IMR-90 (cell line): ENCODE measurements at regions not wholly inside any gene's neighbourhood (a gene's known extent, or its start where the extent isn't known, plus 50 kb on each side); places are given as distances from the start of the nearest gene placed in this dataset.

Experiments used
- ATAC-seq: fragments of 200-7000 bp; cut with Tn5 transposase; 2 replicates; pipeline ENCODE4 v1.9.1; 2020; ENCODE audit warnings: low read depth, mild to moderate bottlenecking, moderate library complexity
- BruUV-seq: library from RNA; stranded (reverse); fragments of 400-500 nt; replicated peaks from 2 replicates; lab custom pipeline; 2021; lab: Mats Ljungman, UMichigan
- CTCF ChIA-PET: fragments of 300-600 bp; formaldehyde crosslinking; extraction: SDS; loops from one replicate; lab custom pipeline; 2021; ENCODE audit warnings: antibody characterized with exemption; lab: Yijun Ruan, JAX
- POLR2A ChIA-PET: fragments of 300-600 bp; sonication (Branson Sonifier 250); formaldehyde crosslinking; loops from one replicate; lab custom pipeline; 2022; ENCODE audit warnings: antibody characterized with exemption; ENCODE audit not compliant: unreplicated experiment; lab: Charles Lee
- DNase-seq: peaks from one replicate; pipeline ENCODE4 v3.0.0; 2013
- H2AFZ ChIP-seq: replicated peaks from 2 replicates; pipeline ENCODE3; 2013; ENCODE audit warnings: low read length, mild to moderate bottlenecking; ENCODE audit not compliant: poor library complexity
- H2AK5ac ChIP-seq: 2 replicates; pipeline ENCODE4 v1.6.1; 2013; ENCODE audit warnings: low read depth, low read length, inconsistent platforms
- H2AK9ac ChIP-seq: replicated peaks from 2 replicates; pipeline ENCODE3; 2013; ENCODE audit warnings: mild to moderate bottlenecking, low read depth, low read length, moderate library complexity; ENCODE audit not compliant: poor library complexity
- H2BK120ac ChIP-seq: 2 replicates; pipeline ENCODE4 v1.6.1; 2013; ENCODE audit warnings: low read depth, low read length, inconsistent platforms
- H2BK15ac ChIP-seq: 3 replicates; pipeline ENCODE4 v1.6.1; 2013; ENCODE audit warnings: low read depth, low read length, inconsistent platforms
- H2BK20ac ChIP-seq: 2 replicates; pipeline ENCODE4 v1.6.1; 2013; ENCODE audit warnings: low read depth, mild to moderate bottlenecking, inconsistent platforms, low read length, moderate library complexity
- H2BK5ac ChIP-seq: 2 replicates; pipeline ENCODE4 v1.6.1; 2013; ENCODE audit warnings: mild to moderate bottlenecking, low read depth, low read length, inconsistent platforms; ENCODE audit not compliant: poor library complexity, severe bottlenecking
- H3K14ac ChIP-seq: replicated peaks from 2 replicates; pipeline ENCODE4 v1.6.1; 2013; ENCODE audit warnings: low read depth, low read length, inconsistent platforms
- H3K18ac ChIP-seq: 2 replicates; pipeline ENCODE4 v1.6.1; 2013; ENCODE audit warnings: low read depth, low read length, control low read depth
- H3K23ac ChIP-seq: 2 replicates; pipeline ENCODE4 v1.6.1; 2013; ENCODE audit warnings: low read depth, low read length, inconsistent platforms
- H3K27ac ChIP-seq: 2 replicates; pipeline ENCODE4 v1.5.1; 2013; ENCODE audit warnings: mild to moderate bottlenecking, control low read depth, low read length; ENCODE audit not compliant: insufficient read depth
- H3K27me3 ChIP-seq: 2 replicates; pipeline ENCODE4 v1.6.1; 2013; ENCODE audit warnings: low read length; ENCODE audit not compliant: control insufficient read depth, insufficient read depth
- H3K36me3 ChIP-seq: 2 replicates; pipeline ENCODE4 v1.6.1; 2013; ENCODE audit warnings: low read length, mixed read lengths; ENCODE audit not compliant: control insufficient read depth, insufficient read depth
- H3K4ac ChIP-seq: 2 replicates; pipeline ENCODE4 v1.6.1; 2013; ENCODE audit warnings: low read depth, low read length, inconsistent platforms
- H3K4me1 ChIP-seq: 2 replicates; pipeline ENCODE4 v1.6.1; 2013; ENCODE audit warnings: low read length, mixed read lengths; ENCODE audit not compliant: control insufficient read depth, insufficient read depth
- H3K4me2 ChIP-seq: 2 replicates; pipeline ENCODE4 v1.6.1; 2013; ENCODE audit warnings: low read depth, mild to moderate bottlenecking, control low read depth, low read length, moderate library complexity
- H3K4me3 ChIP-seq: 2 replicates; pipeline ENCODE4 v1.5.1; 2013; ENCODE audit warnings: low read depth, mild to moderate bottlenecking, control low read depth, low read length, moderate library complexity; ENCODE audit not compliant: insufficient read depth
- H3K56ac ChIP-seq: 2 replicates; pipeline ENCODE4 v1.6.1; 2013; ENCODE audit warnings: low read length, inconsistent platforms; ENCODE audit not compliant: insufficient read depth; ENCODE audit errors: extremely low read depth
- H3K79me1 ChIP-seq, 2 experiments: 2 replicates each; pipeline ENCODE4 v1.6.1; 2013; ENCODE audit warnings: low read length in 2 of 2, inconsistent platforms in 1 of 2, low read depth in 1 of 2
- H3K9ac ChIP-seq: 2 replicates; pipeline ENCODE4 v1.6.1; 2013; ENCODE audit warnings: low read depth, low read length, control low read depth
- H3K9me1 ChIP-seq: 2 replicates; pipeline ENCODE4 v1.6.1; 2013; ENCODE audit warnings: low read length, inconsistent platforms; ENCODE audit not compliant: insufficient read depth
- H3K9me3 ChIP-seq: 2 replicates; pipeline ENCODE4 v1.6.1; 2013; ENCODE audit warnings: low read length; ENCODE audit not compliant: control insufficient read depth, insufficient read depth
- H4K20me1 ChIP-seq: 2 replicates; pipeline ENCODE4 v1.6.1; 2013; ENCODE audit warnings: low read length, inconsistent platforms; ENCODE audit not compliant: insufficient read depth
- H4K5ac ChIP-seq: 2 replicates; pipeline ENCODE4 v1.6.1; 2013; ENCODE audit warnings: mild to moderate bottlenecking, low read depth, low read length, control low read depth
- H4K8ac ChIP-seq, 2 experiments: 2 replicates each; pipeline ENCODE4 v1.6.1; 2013; ENCODE audit warnings: low read depth in 2 of 2, low read length in 2 of 2, control low read depth in 1 of 2, inconsistent platforms in 1 of 2
- H4K91ac ChIP-seq: 2 replicates; pipeline ENCODE4 v1.6.1; 2013; ENCODE audit warnings: low read depth, low read length, inconsistent platforms; ENCODE audit not compliant: insufficient read depth
- CHD1 ChIP-seq: IDR thresholded peaks from 2 replicates; pipeline ENCODE4 v1.6.1; 2012; ENCODE audit warnings: low read depth, low read length, improper control_type of control experiment
- MXI1 ChIP-seq: IDR thresholded peaks from 2 replicates; pipeline ENCODE4 v1.6.1; 2012; ENCODE audit warnings: low read depth, mild to moderate bottlenecking, low read length, moderate library complexity, borderline replicate concordance
- RCOR1 ChIP-seq: IDR thresholded peaks from 2 replicates; pipeline ENCODE4 v1.6.1; 2012; ENCODE audit warnings: mild to moderate bottlenecking, low read length, improper control_type of control experiment; ENCODE audit not compliant: insufficient replicate concordance
- WGBS, 2 experiments: methylation state at CpG; one replicate each; pipeline versions ENCODE4 v1.1.5 to v1.1.7; 2013; ENCODE audit warnings: missing lambda C conversion rate in 2 of 2; ENCODE audit not compliant: insufficient read length in 1 of 2; ENCODE audit errors: extremely low coverage in 2 of 2; 5-methylcytosine and 5-hydroxymethylcytosine counted together
- dilution Hi-C: fragments of 300-500 bp; cut with HindIII; formaldehyde crosslinking; loops from one replicate; pipeline ENCODE4 v1.14.3; 2018; ENCODE audit warnings: low sequenced_read_pairs; ENCODE audit not compliant: unreplicated experiment
- in situ Hi-C: fragments of 300-500 bp; cut with MboI; formaldehyde crosslinking; loops from 3 replicates; pipeline ENCODE4 v1.14.3; 2019; ENCODE audit warnings: low sequenced_read_pairs, inconsistent platforms, mixed read lengths
- intact Hi-C: fragments of 100-400 bp; cut with micrococcal nuclease; formaldehyde crosslinking; loops from 2 replicates; pipeline ENCODE4 v1.10.0; 2022

DNA sequence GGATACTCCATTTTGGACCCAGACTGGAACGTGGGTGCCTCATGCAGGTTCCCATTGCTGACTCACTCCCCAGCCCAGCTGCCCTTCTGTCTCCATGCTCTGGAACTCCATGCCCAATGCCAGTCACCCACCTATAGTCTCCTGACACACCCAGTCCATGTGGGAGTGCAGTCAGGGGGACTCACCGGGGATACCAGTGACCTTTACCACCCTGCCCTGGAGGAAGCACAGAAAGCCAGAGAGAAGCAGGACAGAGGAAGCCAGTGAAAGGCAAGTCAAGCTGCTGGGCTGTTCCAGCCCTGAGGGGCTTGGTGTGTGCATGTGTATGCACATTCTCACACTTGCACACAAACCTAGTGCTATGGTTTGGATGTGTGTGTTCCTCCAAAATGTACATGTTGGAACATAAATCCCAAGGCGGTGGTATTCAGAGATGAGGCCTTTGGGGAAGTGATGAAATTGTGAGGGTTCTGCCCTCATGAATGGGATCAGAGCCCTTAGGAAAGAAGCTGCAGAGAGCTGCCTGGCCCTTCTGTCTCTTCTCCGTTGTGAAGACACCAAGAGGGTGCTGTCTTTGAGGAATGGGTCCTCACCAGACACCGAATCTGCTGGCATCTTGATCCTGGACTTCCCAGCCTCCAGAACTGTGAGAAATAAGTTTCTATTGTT is 121.4 kb upstream of the MAFB start:
- Histone ChIP-seq H4K8ac (no peak overlapping the region), H3K9ac (no peak overlapping the region), H3K56ac (no peak overlapping the region), H3K27ac (no peak overlapping the region), H3K18ac (no peak overlapping the region), H3K4me1 (no peaks in the 10 kb centered on the region), H2BK120ac (no peak overlapping the region), H3K14ac (no peak overlapping the region), H4K91ac (no peak overlapping the region), H3K36me3 (no peaks in the 10 kb centered on the region), H3K23ac (no peak overlapping the region), H4K20me1 (no peaks in the 10 kb centered on the region), H2AK9ac (no peak overlapping the region), H2AFZ (no peak overlapping the region), H2BK5ac (no peak overlapping the region), H3K9me3 (no peaks in the 10 kb centered on the region), H3K27me3 (peaks cover 17% of the 10 kb centered on the region; the same call in 1 of the 2 replicates), H2BK15ac (no peak overlapping the region), H4K5ac (no peak overlapping the region), H3K4ac (no peak overlapping the region), H3K9me1 (0 out of 2 replicates have a peak, but pooled peaks cover 3% of the 10 kb centered on the region), H3K79me1 (no peaks in the 10 kb centered on the region), H2AK5ac (no peak overlapping the region), H3K4me2 (no peak overlapping the region), H3K4me3 (no peak overlapping the region), H2BK20ac (no peak overlapping the region)
- no TSS peak for BruUV-seq
- intact Hi-C loops, result no loop called here
- CTCF ChIA-PET, result interaction anchor here (0.7 kb wide), 1 partner anchor 13 kb away, joined by 3 read pairs; no protein-coding TSS in a partner anchor
- in situ Hi-C loops, result no loop called here
- TF ChIP-seq MXI1 (no peak), RCOR1 (no peak), CHD1 (no peak)
- WGBS, 2 experiments, result no CpG with 5 or more reads among the region's 5 CpGs
- dilution Hi-C loops, result no loop called here
- DNase-seq (no peak), ATAC-seq (no peak)
- POLR2A ChIA-PET, result no interaction called here
